ENCODE measurements at regions not wholly inside any gene's neighbourhood (a gene's known extent, or its start where the extent isn't known, plus 50 kb on each side); places are given as distances from the start of the nearest gene placed in this dataset.

DNA sequence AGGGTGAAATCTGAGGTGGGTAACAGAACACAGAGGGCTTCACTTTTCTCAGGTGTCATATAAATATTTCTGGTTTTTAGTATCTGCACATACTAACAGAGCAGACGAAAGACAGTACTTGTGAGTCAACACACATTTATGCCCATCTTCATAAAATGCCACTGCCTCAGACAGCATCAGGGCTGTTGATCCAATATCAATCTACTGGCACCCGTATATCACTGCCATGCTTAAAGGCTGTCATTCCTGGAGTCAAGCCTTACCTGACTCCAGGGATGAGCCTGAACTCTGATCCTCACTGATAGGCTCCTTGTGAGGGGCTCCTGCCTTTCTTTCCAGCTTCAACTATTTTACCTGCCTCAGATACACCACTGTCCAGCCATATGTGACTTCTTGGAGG, 595.7 kb downstream of the TFAP2B start:
- Mint-ChIP-seq H3K27ac (ENCODE audit: unreplicated experiment) (no peak overlapping the region), H3K4me3 (ENCODE audit: unreplicated experiment) (no peak overlapping the region), H3K36me3 (ENCODE audit: unreplicated experiment) (no peaks in the 10 kb centered on the region), H3K4me1 (ENCODE audit: low read depth, unreplicated experiment) (no peaks in the 10 kb centered on the region), H3K9me3 (ENCODE audit: unreplicated experiment) (no peaks in the 10 kb centered on the region), H3K27me3 (ENCODE audit: unreplicated experiment) (no peaks in the 10 kb centered on the region)
- DNase-seq: no peak
- TF ChIP-seq, protein P1, sequence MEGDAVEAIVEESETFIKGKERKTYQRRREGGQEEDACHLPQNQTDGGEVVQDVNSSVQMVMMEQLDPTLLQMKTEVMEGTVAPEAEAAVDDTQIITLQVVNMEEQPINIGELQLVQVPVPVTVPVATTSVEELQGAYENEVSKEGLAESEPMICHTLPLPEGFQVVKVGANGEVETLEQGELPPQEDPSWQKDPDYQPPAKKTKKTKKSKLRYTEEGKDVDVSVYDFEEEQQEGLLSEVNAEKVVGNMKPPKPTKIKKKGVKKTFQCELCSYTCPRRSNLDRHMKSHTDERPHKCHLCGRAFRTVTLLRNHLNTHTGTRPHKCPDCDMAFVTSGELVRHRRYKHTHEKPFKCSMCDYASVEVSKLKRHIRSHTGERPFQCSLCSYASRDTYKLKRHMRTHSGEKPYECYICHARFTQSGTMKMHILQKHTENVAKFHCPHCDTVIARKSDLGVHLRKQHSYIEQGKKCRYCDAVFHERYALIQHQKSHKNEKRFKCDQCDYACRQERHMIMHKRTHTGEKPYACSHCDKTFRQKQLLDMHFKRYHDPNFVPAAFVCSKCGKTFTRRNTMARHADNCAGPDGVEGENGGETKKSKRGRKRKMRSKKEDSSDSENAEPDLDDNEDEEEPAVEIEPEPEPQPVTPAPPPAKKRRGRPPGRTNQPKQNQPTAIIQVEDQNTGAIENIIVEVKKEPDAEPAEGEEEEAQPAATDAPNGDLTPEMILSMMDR (IDR thresholded peaks at IDR 0.05; ENCODE audit: partially characterized antibody, unreplicated experiment): no peak

DNA sequence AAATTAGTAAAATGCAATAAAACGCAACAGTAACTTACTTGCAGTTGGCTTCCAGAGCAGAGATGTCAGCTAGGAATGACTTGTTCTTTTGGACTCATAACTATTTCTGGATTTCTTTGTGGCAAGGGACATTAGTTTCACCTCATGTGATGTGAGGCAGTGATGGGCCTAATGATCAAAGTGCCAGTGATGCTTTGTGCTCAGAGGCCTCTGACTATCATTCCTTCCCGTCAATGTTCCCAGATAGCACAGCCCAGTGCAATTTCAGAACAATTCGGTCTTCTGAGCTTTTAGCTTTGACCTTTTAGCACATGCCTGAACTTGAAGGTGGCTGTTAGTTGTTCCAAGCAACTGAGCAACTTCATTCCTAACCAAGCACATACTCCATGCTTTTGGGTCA, 596.8 kb downstream of the TFAP2B start:
- Mint-ChIP-seq H3K36me3 (ENCODE audit: unreplicated experiment) (no peaks in the 10 kb centered on the region), H3K4me3 (ENCODE audit: unreplicated experiment) (no peak overlapping the region), H3K4me1 (ENCODE audit: low read depth, unreplicated experiment) (no peaks in the 10 kb centered on the region), H3K27me3 (ENCODE audit: unreplicated experiment) (no peaks in the 10 kb centered on the region), H3K9me3 (ENCODE audit: unreplicated experiment) (no peaks in the 10 kb centered on the region), H3K27ac (ENCODE audit: unreplicated experiment) (no peak overlapping the region)
- TF ChIP-seq, protein P1 (IDR thresholded peaks at IDR 0.05; ENCODE audit: partially characterized antibody, unreplicated experiment): no peak
- DNase-seq: no peak

DNA sequence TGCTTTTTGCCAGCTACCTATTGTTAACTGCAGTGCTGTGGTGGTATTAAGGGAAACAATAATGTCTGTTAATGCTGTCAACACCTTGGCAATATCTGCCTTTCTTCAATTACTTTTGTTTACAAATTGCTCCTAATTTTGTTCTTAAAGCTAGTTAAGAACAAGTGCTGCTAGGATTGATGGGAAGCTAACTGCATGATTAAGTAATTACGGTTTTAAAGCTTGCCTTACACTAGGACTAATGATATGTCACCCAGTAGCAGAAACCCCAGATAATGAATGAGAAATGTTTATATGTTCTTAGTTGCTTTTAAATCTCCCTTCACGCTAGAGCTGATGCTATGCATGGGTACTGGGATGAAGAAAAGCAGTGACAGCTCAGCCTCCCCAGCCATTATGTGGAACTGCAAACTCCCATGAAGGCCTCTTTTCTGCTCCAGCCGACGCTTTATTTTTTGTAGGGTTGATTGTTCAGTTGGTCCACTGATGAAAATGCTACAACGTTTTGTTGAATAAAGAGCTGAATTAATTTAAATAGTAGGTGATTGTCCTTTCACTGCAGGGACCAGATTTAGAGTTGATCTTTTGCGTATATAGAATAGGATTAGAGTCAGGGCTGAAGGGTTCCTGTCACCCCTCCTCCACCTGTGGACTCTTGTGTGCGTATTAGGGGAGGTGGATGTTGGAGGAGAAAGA, 610.5 kb downstream of the TFAP2B start:
- H3K9me3 Mint-ChIP-seq (ENCODE audit: unreplicated experiment): no peaks in the 10 kb centered on the region
- TF ChIP-seq, protein P1 (IDR thresholded peaks at IDR 0.05; ENCODE audit: partially characterized antibody, unreplicated experiment): no peak
- no peak overlapping the region for H3K4me3 Mint-ChIP-seq (ENCODE audit: unreplicated experiment)
- no peak for DNase-seq
- H3K36me3 Mint-ChIP-seq (ENCODE audit: unreplicated experiment): no peaks in the 10 kb centered on the region
- no peak overlapping the region for H3K27ac Mint-ChIP-seq (ENCODE audit: unreplicated experiment)
- H3K4me1 Mint-ChIP-seq (ENCODE audit: low read depth, unreplicated experiment): no peaks in the 10 kb centered on the region
- H3K27me3 Mint-ChIP-seq (ENCODE audit: unreplicated experiment): no peaks in the 10 kb centered on the region

DNA sequence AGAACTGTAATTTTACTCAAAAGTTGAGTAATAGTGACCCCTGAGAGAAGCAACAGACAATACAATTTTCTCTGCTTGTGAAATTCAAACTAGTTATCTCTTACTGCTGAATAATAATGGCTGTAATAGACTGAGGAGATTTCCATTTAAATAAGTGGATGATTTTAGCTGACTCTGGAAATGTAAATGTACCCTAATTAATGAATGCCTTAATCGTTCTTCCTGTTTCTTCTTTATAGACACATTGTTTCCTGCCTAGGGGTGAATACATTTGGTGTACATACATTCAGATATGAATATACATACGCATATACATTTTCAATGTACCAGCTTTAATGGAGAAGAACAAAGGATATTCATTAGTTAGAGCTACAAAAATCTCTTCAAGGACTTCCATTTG, 611.9 kb downstream of the TFAP2B start:
- H3K36me3 Mint-ChIP-seq (ENCODE audit: unreplicated experiment): no peaks in the 10 kb centered on the region
- H3K9me3 Mint-ChIP-seq (ENCODE audit: unreplicated experiment): no peaks in the 10 kb centered on the region
- no peaks in the 10 kb centered on the region for H3K4me1 Mint-ChIP-seq (ENCODE audit: low read depth, unreplicated experiment)
- no peak overlapping the region for H3K4me3 Mint-ChIP-seq (ENCODE audit: unreplicated experiment)
- no peaks in the 10 kb centered on the region for H3K27me3 Mint-ChIP-seq (ENCODE audit: unreplicated experiment)
- no peak for DNase-seq
- TF ChIP-seq, protein P1 (IDR thresholded peaks at IDR 0.05; ENCODE audit: partially characterized antibody, unreplicated experiment): no peak
- H3K27ac Mint-ChIP-seq (ENCODE audit: unreplicated experiment): no peak overlapping the region

DNA sequence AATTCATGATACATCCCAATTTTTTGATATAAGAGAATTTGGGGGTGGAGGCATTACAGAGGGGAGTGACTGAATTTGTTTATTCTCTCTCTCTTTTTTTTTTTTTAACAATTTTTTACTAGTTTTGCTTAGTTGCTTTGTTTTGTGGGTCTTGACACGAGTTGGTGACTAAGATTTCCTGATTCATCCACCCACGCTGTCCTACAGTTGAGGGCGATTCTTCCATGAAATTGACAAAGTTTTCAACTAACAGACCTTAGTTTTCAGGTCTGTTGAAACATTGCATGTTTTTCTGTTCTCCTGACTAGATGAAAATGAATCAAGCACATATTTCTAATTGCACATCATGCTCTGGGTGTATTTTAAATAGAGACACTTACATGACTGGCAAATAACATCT, 613.8 kb downstream of the TFAP2B start:
- H3K27ac Mint-ChIP-seq (ENCODE audit: unreplicated experiment): no peak overlapping the region
- no peak for DNase-seq
- H3K36me3 Mint-ChIP-seq (ENCODE audit: unreplicated experiment): no peaks in the 10 kb centered on the region
- TF ChIP-seq, protein P1 (IDR thresholded peaks at IDR 0.05; ENCODE audit: partially characterized antibody, unreplicated experiment): no peak
- H3K4me1 Mint-ChIP-seq (ENCODE audit: low read depth, unreplicated experiment): no peaks in the 10 kb centered on the region
- H3K9me3 Mint-ChIP-seq (ENCODE audit: unreplicated experiment): no peaks in the 10 kb centered on the region
- no peaks in the 10 kb centered on the region for H3K27me3 Mint-ChIP-seq (ENCODE audit: unreplicated experiment)
- H3K4me3 Mint-ChIP-seq (ENCODE audit: unreplicated experiment): no peak overlapping the region

Measured in glutamatergic neuron (in vitro differentiated cells).